Naive thymus-derived CD8-positive, alpha-beta T cell (primary cell): ENCODE measurements at regions not wholly inside any gene's neighbourhood (a gene's known extent, or its start where the extent isn't known, plus 50 kb on each side); places are given as distances from the start of the nearest gene placed in this dataset.

Experiments
- ATAC-seq, 2 donors: fragments of 150-1000 bp; cut with Tn5 transposase in 1 of 2; sonication (Bioruptor Pico), chemical (Tn5 transposase) in 1 of 2; 1 replicate in 1 of 2; 2 replicates in 1 of 2; pipeline ENCODE4 v1.10.0; 2021; ENCODE audit warnings: mild to moderate bottlenecking in 2 of 2, moderate library complexity in 2 of 2
- POLR2A ChIA-PET: fragments of 350-600 bp; sonication (Branson Sonifier 250); formaldehyde crosslinking; loops from one replicate; lab custom pipeline; 2021; ENCODE audit warnings: antibody characterized with exemption; lab: Charles Lee
- DNase-seq, 10 donors: peaks; one replicate each; pipeline versions ENCODE4 v3.0.0 to v3.0.0-alpha.2; 2020 to 2022
- H3K27ac Mint-ChIP-seq, 10 donors: one replicate each; pipeline ENCODE4 v1.8.0; 2020 to 2022; ENCODE audit warnings: mild to moderate bottlenecking in 10 of 10, mixed read lengths in 10 of 10, moderate library complexity in 4 of 10, inconsistent platforms in 1 of 10
- H3K27me3 Mint-ChIP-seq, 5 donors: one replicate each; pipeline ENCODE4 v1.8.0; 2021 to 2022; ENCODE audit warnings: mixed read lengths in 5 of 5
- H3K36me3 Mint-ChIP-seq, 3 donors: one replicate each; pipeline ENCODE4 v1.8.0; 2020 to 2022; ENCODE audit warnings: mixed read lengths in 3 of 3, mild to moderate bottlenecking in 2 of 3, inconsistent platforms in 1 of 3
- H3K4me1 Mint-ChIP-seq, 4 donors: one replicate each; pipeline ENCODE4 v1.8.0; 2021 to 2022; ENCODE audit warnings: mixed read lengths in 4 of 4
- H3K4me3 Mint-ChIP-seq, 10 donors: one replicate each; pipeline ENCODE4 v1.8.0; 2020 to 2022; ENCODE audit warnings: mild to moderate bottlenecking in 10 of 10, mixed read lengths in 10 of 10, moderate library complexity in 6 of 10, inconsistent platforms in 1 of 10
- H3K9me3 Mint-ChIP-seq, 9 donors: one replicate each; pipeline ENCODE4 v1.8.0; 2020 to 2022; ENCODE audit warnings: mixed read lengths in 9 of 9, mild to moderate bottlenecking in 3 of 9, inconsistent platforms in 1 of 9, moderate library complexity in 1 of 9

- peaks cover 1 to 15% (median 5%) of the 10 kb centered on the region in 5 donors for H3K27me3 Mint-ChIP-seq
- no peaks in the 10 kb centered on the region for H3K4me1 Mint-ChIP-seq
- no peak for DNase-seq
- no peak overlapping the region for H3K27ac Mint-ChIP-seq
- no peak overlapping the region for H3K4me3 Mint-ChIP-seq
- POLR2A ChIA-PET, result no interaction called here
- H3K9me3 Mint-ChIP-seq, result peaks cover 0 to 9% (median 7%) of the 10 kb centered on the region in 9 donors
- H3K36me3 Mint-ChIP-seq, result no peaks in the 10 kb centered on the region
- no peak for ATAC-seq
These were observed 488.8 kb downstream of the IRS2 start for GRCh38 chr13:109297628-109298027.

- no peaks in the 10 kb centered on the region for H3K36me3 Mint-ChIP-seq
- no peaks in the 10 kb centered on the region for H3K4me1 Mint-ChIP-seq
- H3K9me3 Mint-ChIP-seq, result peaks cover 0 to 9% (median 4%) of the 10 kb centered on the region in 9 donors
- H3K4me3 Mint-ChIP-seq, result no peak overlapping the region
- POLR2A ChIA-PET, result no interaction called here
- DNase-seq, result no peak
- H3K27ac Mint-ChIP-seq, result no peak overlapping the region
- ATAC-seq, result no peak
- peaks cover 0 to 8% (median 4%) of the 10 kb centered on the region in 5 donors for H3K27me3 Mint-ChIP-seq
These were observed 493.2 kb downstream of the IRS2 start for GRCh38 chr13:109293166-109293565.

- H3K27me3 Mint-ChIP-seq, result peaks cover 0 to 15% (median 6%) of the 10 kb centered on the region in 5 donors
- peaks cover 0 to 4% (median 0%) of the 10 kb centered on the region in 9 donors for H3K9me3 Mint-ChIP-seq
- no peaks in the 10 kb centered on the region for H3K4me1 Mint-ChIP-seq
- no peak overlapping the region for H3K4me3 Mint-ChIP-seq
- H3K36me3 Mint-ChIP-seq, result no peaks in the 10 kb centered on the region
- ATAC-seq, result no peak
- no peak overlapping the region for H3K27ac Mint-ChIP-seq
- POLR2A ChIA-PET, result no interaction called here
- DNase-seq, result no peak
These were observed 498.2 kb downstream of the IRS2 start for GRCh38 chr13:109288151-109288709.

DNA sequence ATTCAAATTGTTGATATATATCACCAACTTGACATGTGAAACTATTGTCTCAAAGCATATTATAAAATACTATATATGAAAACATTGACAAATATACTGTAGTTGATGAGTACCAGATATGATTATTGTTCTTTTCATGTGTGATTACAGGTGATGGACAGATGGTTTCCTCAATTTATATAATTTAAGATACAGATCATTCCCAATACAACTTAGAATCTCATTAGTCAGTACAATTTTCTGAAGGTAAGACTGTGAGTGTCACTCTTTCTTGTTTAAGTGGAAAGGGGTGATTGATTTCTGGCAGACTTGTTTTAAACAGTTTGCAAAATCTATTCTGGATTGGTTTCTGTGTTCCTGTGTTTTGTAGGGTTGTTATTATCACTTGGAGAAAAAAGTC, 498.8 kb downstream of the IRS2 start:
- Mint-ChIP-seq H3K9me3 (peaks cover 0 to 4% (median 0%) of the 10 kb centered on the region in 9 donors), H3K36me3 (no peaks in the 10 kb centered on the region), H3K4me3 (no peak overlapping the region), H3K4me1 (no peaks in the 10 kb centered on the region), H3K27ac (no peak overlapping the region), H3K27me3 (peaks cover 0 to 15% (median 6%) of the 10 kb centered on the region in 5 donors)
- DNase-seq (no peak), ATAC-seq (no peak)
- POLR2A ChIA-PET, result no interaction called here

- POLR2A ChIA-PET, result no interaction called here
- ATAC-seq, result no peak
- no peaks in the 10 kb centered on the region for H3K36me3 Mint-ChIP-seq
- no peak overlapping the region for H3K4me3 Mint-ChIP-seq
- DNase-seq, result no peak
- H3K27me3 Mint-ChIP-seq, result peaks cover 0 to 15% (median 3%) of the 10 kb centered on the region in 5 donors
- no peaks in the 10 kb centered on the region for H3K4me1 Mint-ChIP-seq
- H3K27ac Mint-ChIP-seq, result no peak overlapping the region
- peaks cover 0 to 6% (median 0%) of the 10 kb centered on the region in 9 donors for H3K9me3 Mint-ChIP-seq
These were observed 500.8 kb downstream of the IRS2 start for GRCh38 chr13:109285586-109285985.

- no peak for ATAC-seq
- H3K27me3 Mint-ChIP-seq, result peaks cover 0 to 15% (median 3%) of the 10 kb centered on the region in 5 donors
- H3K4me1 Mint-ChIP-seq, result no peaks in the 10 kb centered on the region
- no peak overlapping the region for H3K27ac Mint-ChIP-seq
- H3K9me3 Mint-ChIP-seq, result peaks cover 0 to 9% (median 0%) of the 10 kb centered on the region in 9 donors
- H3K36me3 Mint-ChIP-seq, result no peaks in the 10 kb centered on the region
- H3K4me3 Mint-ChIP-seq, result no peak overlapping the region
- POLR2A ChIA-PET, result no interaction called here
- DNase-seq, result no peak
These were observed 504.3 kb downstream of the IRS2 start for GRCh38 chr13:109281903-109282635.

- peaks cover 0 to 9% (median 0%) of the 10 kb centered on the region in 9 donors for H3K9me3 Mint-ChIP-seq
- H3K27me3 Mint-ChIP-seq, result peaks cover 0 to 14% (median 3%) of the 10 kb centered on the region in 5 donors
- no peak for DNase-seq
- H3K27ac Mint-ChIP-seq, result no peak overlapping the region
- H3K36me3 Mint-ChIP-seq, result no peaks in the 10 kb centered on the region
- no peak overlapping the region for H3K4me3 Mint-ChIP-seq
- POLR2A ChIA-PET, result no interaction called here
- ATAC-seq, result no peak
- H3K4me1 Mint-ChIP-seq, result no peaks in the 10 kb centered on the region
These were observed 505.1 kb downstream of the IRS2 start for GRCh38 chr13:109281017-109281902.

DNA sequence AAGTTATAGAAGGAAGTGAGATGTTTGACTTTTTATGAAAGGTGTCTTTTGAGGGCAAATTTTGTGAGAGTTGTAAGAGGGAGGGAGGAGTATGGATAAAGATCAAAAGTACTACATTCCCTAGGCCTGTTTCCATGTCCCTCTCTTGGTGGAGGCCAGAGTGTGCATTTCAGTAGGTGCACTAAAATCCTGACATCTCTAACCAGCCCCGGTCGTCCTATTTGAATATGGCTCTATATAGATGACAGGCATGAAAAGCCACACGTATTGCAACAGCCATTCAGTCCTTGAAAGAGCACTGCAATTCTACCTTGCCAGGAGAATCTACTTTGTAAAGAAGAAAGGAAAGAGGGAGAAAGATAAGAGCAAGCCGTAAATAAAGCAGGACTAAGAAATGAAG, 510.1 kb downstream of the IRS2 start:
- Mint-ChIP-seq H3K4me1 (no peaks in the 10 kb centered on the region), H3K27ac (peak overlapping the region in 1 of 10 donors; percentile 9), H3K4me3 (no peak overlapping the region), H3K36me3 (no peaks in the 10 kb centered on the region), H3K27me3 (peaks cover 0 to 9% (median 2%) of the 10 kb centered on the region in 5 donors), H3K9me3 (peaks cover 0 to 9% (median 0%) of the 10 kb centered on the region in 9 donors)
- POLR2A ChIA-PET, result no interaction called here
- ATAC-seq (no peak), DNase-seq (no peak)

DNA sequence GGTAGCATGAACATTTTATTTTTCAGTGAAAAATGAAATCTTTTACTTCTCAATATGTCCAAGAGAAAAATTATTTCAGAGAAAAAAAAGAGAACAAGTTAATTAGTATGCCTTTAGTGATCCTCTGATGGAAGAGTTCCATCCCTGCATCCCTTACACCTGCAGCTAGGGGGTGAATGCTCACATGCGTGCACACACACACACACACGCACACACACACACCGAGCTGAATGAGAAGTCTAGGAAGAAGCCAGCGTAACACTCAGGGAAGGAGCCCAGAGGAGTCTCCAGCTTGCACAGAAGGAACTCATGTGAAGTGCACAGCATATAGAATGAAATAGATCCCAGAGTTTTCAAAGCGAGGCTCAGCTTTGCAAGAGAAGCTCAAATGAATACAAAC, 510.5 kb downstream of the IRS2 start:
- H3K9me3 Mint-ChIP-seq, result peaks cover 0 to 6% (median 0%) of the 10 kb centered on the region in 9 donors
- ATAC-seq, result no peak
- no peak for DNase-seq
- no peaks in the 10 kb centered on the region for H3K4me1 Mint-ChIP-seq
- H3K36me3 Mint-ChIP-seq, result no peaks in the 10 kb centered on the region
- POLR2A ChIA-PET, result no interaction called here
- peaks cover 0 to 9% (median 2%) of the 10 kb centered on the region in 5 donors for H3K27me3 Mint-ChIP-seq
- H3K27ac Mint-ChIP-seq, result peak overlapping the region in 1 of 10 donors; percentile 9
- no peak overlapping the region for H3K4me3 Mint-ChIP-seq

DNA sequence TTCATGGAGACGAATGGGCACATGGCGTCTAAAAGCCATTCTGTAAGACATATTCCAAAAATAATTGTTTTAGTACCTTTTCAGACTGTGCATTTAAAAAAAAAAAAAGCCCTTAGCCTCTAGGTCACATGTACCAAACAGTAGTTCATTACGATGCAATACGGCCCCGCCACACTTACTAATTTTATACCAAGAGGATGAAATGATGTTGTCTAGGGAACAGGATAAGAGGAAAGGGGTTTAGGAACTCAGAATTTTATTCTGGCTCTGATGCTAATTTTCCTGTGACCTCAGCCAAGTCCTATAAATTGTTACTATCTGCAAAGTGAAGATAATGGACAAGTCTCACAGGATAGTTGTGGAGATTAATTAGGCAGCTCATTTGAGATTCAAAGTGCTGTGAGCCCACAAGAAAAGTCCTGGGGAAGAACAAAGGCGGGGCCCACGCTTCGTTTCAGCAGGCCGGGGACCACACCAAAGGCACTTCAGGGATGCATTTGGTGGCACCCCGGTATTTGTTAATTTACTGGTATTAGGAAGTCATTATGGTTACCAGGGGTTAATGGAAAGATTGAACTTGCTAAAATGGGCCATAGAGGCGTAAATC, 511.1 kb downstream of the IRS2 start:
- no peaks in the 10 kb centered on the region for H3K4me1 Mint-ChIP-seq
- POLR2A ChIA-PET, result no interaction called here
- no peak for ATAC-seq

DNA sequence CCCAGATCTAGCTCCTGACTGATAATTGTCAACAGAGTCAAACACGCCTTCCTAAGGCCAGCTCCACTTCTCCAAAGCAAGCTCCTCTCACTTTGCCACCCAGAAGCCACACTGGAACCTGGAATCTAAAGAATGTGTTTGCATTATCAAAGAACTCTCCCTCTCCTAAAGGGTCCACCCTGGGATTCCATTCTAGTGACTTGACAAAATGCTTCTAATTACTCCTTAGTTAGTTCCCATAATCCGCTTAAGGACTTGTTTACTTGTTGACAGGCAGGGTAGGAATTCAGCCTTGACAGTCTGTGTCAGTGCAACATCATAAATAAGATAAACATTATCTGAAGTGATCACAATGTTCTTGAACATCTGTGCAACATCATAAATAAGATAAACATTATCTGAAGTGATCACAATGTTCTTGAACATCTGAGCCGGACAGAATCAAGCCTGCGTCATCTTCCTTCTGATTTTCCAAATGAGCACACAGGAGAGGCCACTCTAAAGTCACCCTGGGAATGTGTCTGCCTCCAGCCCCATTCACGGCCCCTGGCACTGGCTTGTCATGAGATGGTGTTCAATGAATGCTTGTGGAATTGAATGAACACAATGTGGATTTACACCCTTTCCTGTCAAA, 512.1 kb downstream of the IRS2 start:
- no peaks in the 10 kb centered on the region for H3K4me1 Mint-ChIP-seq
- ATAC-seq, result no peak

More for the DNA sequence above, 511.1 kb downstream of the IRS2 start:
- Mint-ChIP-seq H3K27ac (no peak overlapping the region), H3K9me3 (no peaks in the 10 kb centered on the region), H3K36me3 (no peaks in the 10 kb centered on the region), H3K4me3 (no peak overlapping the region), H3K27me3 (peaks cover 0 to 10% (median 2%) of the 10 kb centered on the region in 5 donors)
- no peak for DNase-seq

DNA sequence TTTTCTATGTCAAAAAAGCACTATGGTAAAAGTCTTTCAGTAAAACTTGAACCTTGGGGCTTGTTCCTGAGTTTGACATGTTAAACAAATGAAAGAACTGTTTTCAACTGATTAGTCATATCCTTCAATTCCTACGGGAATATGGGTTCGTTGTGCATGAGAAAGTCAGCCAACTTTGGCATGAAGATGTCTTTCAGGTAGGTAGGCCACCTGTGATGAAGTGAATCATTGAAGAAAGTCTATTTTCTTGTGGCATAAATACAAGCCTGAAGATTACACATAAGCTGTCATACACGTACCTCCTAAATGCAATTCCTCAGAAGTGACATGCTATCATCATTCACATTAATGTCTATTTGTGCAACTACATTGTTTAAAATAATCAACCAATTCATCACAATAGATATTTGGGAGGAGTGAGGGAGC, 513.0 kb downstream of the IRS2 start:
- Mint-ChIP-seq H3K27me3 (peaks cover 2 to 29% (median 9%) of the 10 kb centered on the region in 5 donors), H3K36me3 (no peaks in the 10 kb centered on the region), H3K4me3 (no peak overlapping the region), H3K4me1 (peaks cover 0 to under 1% (median 0%) of the 10 kb centered on the region in 4 donors), H3K27ac (no peak overlapping the region), H3K9me3 (no peaks in the 10 kb centered on the region)
- POLR2A ChIA-PET, result no interaction called here
- DNase-seq (no peak), ATAC-seq (no peak)

More for the DNA sequence above, 512.1 kb downstream of the IRS2 start:
- DNase-seq, result no peak
- H3K27me3 Mint-ChIP-seq, result peaks cover under 1 to 19% (median 3%) of the 10 kb centered on the region in 5 donors
- no peaks in the 10 kb centered on the region for H3K9me3 Mint-ChIP-seq
- no peak overlapping the region for H3K4me3 Mint-ChIP-seq
- H3K36me3 Mint-ChIP-seq, result no peaks in the 10 kb centered on the region
- H3K27ac Mint-ChIP-seq, result no peak overlapping the region
- POLR2A ChIA-PET, result no interaction called here
